ENCODE measurements at regions not wholly inside any gene's neighbourhood (a gene's known extent, or its start where the extent isn't known, plus 50 kb on each side); places are given as distances from the start of the nearest gene placed in this dataset.

DNA sequence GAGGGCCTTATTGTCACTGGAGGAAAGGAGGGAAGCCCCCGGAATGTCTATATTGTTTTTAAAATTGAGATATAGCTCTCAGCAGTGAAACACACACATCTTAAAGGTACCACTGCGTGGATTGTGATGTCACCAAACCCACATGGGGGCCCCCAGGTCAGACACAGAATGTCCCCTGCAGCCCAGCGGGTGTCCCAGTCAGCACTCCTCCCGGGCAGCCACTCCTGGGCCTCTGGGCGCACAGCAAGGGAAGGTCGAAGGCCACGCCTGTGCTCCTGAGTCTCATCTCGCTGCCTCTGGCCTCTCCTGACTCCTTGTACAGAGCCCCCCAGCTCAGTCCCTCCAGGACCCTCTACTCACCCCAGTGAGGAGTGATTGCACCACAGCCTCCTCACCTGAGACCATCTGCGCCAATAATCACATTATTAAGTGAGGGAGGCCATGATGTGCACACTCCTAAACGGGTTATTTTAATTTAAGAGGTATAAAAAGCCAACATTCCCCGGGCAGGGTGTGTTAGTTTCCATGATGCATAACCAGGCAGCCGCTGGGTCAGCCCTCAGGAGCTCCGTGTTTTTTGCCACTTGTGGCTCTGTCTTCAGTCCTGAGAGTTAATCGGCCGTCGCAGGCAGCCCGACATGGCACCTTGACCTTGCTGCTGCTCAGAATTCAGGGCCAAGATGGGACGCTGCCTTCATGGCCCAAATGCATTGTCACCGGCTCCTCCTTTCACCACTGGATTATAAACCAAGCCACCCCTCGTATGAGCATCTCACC, 1089.3 kb downstream of the BRD1 start:
- no peak for TF ChIP-seq POLR2A (IDR thresholded peaks at IDR 0.05)
- TF ChIP-seq, protein P1, sequence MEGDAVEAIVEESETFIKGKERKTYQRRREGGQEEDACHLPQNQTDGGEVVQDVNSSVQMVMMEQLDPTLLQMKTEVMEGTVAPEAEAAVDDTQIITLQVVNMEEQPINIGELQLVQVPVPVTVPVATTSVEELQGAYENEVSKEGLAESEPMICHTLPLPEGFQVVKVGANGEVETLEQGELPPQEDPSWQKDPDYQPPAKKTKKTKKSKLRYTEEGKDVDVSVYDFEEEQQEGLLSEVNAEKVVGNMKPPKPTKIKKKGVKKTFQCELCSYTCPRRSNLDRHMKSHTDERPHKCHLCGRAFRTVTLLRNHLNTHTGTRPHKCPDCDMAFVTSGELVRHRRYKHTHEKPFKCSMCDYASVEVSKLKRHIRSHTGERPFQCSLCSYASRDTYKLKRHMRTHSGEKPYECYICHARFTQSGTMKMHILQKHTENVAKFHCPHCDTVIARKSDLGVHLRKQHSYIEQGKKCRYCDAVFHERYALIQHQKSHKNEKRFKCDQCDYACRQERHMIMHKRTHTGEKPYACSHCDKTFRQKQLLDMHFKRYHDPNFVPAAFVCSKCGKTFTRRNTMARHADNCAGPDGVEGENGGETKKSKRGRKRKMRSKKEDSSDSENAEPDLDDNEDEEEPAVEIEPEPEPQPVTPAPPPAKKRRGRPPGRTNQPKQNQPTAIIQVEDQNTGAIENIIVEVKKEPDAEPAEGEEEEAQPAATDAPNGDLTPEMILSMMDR (IDR thresholded peaks at IDR 0.05 in 8 of 11, conservative IDR thresholded peaks at IDR 0.05 in 3 of 11): no peak
- no peak for TF ChIP-seq POLR2AphosphoS5 (IDR thresholded peaks at IDR 0.05)
- WGBS, 5 donors: 76 to 88% (median 83%) methylated on average over 16 to 20 of the region's 20 CpGs
- peaks cover 0 to 8% (median 0%) of the 10 kb centered on the region in 8 donors for H3K9me3 ChIP-seq
- H3K27me3 ChIP-seq (replicated peaks in 1 of 7): no peaks in the 10 kb centered on the region
- peak; percentile 51 for DNase-seq
- intact Hi-C loops (cut with DNase I; ENCODE audit: low total_unique reads): no loop called here
- no peak overlapping the region for H3K27ac ChIP-seq
- no peaks in the 10 kb centered on the region for H3K4me1 ChIP-seq
- H3K4me3 ChIP-seq: no peak overlapping the region
- no peaks in the 10 kb centered on the region for H3K36me3 ChIP-seq

DNA sequence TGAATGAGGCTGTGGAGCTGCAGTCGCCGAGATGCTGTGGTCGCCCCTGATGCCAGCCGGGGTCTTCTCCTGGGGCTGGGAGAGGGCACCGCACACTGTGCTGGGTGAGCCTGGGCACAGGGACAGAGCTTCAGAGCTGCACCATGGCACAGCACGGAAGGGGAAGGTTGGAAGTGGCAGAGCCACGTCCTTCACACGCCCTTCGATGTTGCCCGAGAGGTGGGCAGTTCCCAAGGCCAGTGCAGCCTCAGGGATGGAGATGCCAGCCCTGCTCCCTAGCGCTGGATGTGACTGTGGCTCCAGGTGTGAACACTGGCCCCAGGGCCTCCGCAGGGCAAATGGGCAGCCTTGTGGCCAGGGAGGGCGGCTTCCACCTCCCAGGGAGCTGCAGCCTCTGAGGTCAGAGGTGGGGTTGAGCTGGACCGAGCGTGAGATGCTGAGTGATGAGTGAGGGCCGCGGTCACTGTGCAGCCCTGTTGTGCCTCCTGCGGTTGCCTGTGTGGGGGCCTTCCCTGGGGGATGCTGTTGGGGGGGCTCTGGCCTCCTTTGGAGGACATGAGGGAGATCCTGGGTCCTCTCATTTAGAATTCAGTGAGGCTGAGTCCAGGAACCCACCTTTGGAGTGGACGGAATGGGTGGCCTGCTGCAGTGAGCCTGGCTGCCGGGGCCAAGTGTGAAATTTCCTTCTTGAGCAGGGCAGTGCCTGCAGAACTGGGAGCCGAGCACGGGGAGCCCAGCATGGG, 1090.0 kb downstream of the BRD1 start:
- no peaks in the 10 kb centered on the region for H3K27me3 ChIP-seq (replicated peaks in 1 of 7)
- H3K36me3 ChIP-seq: no peaks in the 10 kb centered on the region
- intact Hi-C loops (cut with DNase I; ENCODE audit: low total_unique reads): no loop called here
- no peak for TF ChIP-seq POLR2A (IDR thresholded peaks at IDR 0.05)
- no peak overlapping the region for H3K4me3 ChIP-seq
- DNase-seq: peak; percentile 63
- WGBS, 5 donors: 74 to 87% (median 84%) methylated on average over 10 to 22 of the region's 22 CpGs
- peaks cover 0 to 8% (median 0%) of the 10 kb centered on the region in 8 donors for H3K9me3 ChIP-seq
- no peaks in the 10 kb centered on the region for H3K4me1 ChIP-seq
- H3K27ac ChIP-seq: no peak overlapping the region

- H3K9me3 ChIP-seq: peaks cover 0 to 8% (median 0%) of the 10 kb centered on the region in 8 donors
- peak; percentile 48 for DNase-seq
- no peak overlapping the region for H3K4me3 ChIP-seq
- TF ChIP-seq, protein P1 (IDR thresholded peaks at IDR 0.05 in 8 of 11, conservative IDR thresholded peaks at IDR 0.05 in 3 of 11): no peak
- intact Hi-C loops (cut with DNase I; ENCODE audit: low total_unique reads): no loop called here
- no peak overlapping the region for H3K27ac ChIP-seq
- no peaks in the 10 kb centered on the region for H3K36me3 ChIP-seq
- H3K27me3 ChIP-seq (replicated peaks in 1 of 7): no peaks in the 10 kb centered on the region
- no peaks in the 10 kb centered on the region for H3K4me1 ChIP-seq
- 82 to 86% (median 84%) methylated on average over 26 to 29 of the region's 29 CpGs for WGBS, 5 donors
Measured at GRCh38 chr22:48736593-48737460, 1090.8 kb downstream of the BRD1 start.

DNA sequence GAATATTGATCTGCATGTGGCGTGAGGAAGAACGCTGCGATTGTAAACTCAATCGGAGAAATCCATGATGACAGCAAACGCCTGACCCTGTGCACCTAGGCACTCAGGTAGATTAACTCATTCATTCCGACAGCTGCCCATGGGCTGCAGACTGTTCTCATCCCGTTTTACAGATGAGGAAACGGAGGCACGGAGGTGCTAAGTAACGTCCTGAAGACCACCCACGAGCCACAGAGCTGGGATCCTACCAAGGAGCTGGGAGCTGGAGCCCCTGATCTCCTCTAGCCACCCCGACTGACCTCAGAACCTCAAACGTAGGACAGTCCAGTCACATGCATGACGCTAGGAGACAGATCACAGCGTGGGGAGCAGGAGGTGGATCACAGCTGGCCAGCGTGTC, 1092.7 kb downstream of the BRD1 start:
- peak; percentile 14 for DNase-seq
- Histone ChIP-seq H3K27ac (no peak overlapping the region), H3K27me3 (replicated peaks in 1 of 7) (peaks cover 0 to under 1% (median 0%) of the 10 kb centered on the region in 7 donors), H3K36me3 (no peaks in the 10 kb centered on the region), H3K4me3 (no peak overlapping the region), H3K9me3 (peaks cover 0 to 8% (median 0%) of the 10 kb centered on the region in 8 donors), H3K4me1 (no peaks in the 10 kb centered on the region)
- 81 to 86% (median 83%) methylated on average over 16 of the region's 16 CpGs for WGBS, 5 donors
- intact Hi-C loops (cut with DNase I; ENCODE audit: low total_unique reads): no loop called here
- TF ChIP-seq POLR2A (IDR thresholded peaks at IDR 0.05) (no peak), POLR2AphosphoS5 (IDR thresholded peaks at IDR 0.05) (no peak)
- TF ChIP-seq, protein P1 (IDR thresholded peaks at IDR 0.05 in 8 of 11, conservative IDR thresholded peaks at IDR 0.05 in 3 of 11): no peak

All from spleen (tissue), 11 donors.